KMS-11 (cell line): ENCODE measurements at regions not wholly inside any gene's neighbourhood (a gene's known extent, or its start where the extent isn't known, plus 50 kb on each side); places are given as distances from the start of the nearest gene placed in this dataset.

Source experiments
- H2AFZ ChIP-seq: fragments of 200-600 bp; sonication (generic); 2 replicates; pipeline ENCODE4 v1.6.1; 2016; ENCODE audit warnings: antibody characterized with exemption, mixed run types, low read depth
- H3K27ac ChIP-seq: fragments of 200-600 bp; sonication (generic); 2 replicates; pipeline ENCODE4 v1.6.1; 2016; ENCODE audit warnings: mild to moderate bottlenecking, mixed run types
- H3K27me3 ChIP-seq: fragments of 200-600 bp; sonication (generic); 2 replicates; pipeline ENCODE4 v1.6.1; 2017; ENCODE audit warnings: mild to moderate bottlenecking, low read depth, mixed run types, moderate library complexity; ENCODE audit not compliant: insufficient read depth
- H3K36me3 ChIP-seq: fragments of 200-600 bp; sonication (generic); 2 replicates; pipeline ENCODE4 v1.6.1; 2017; ENCODE audit warnings: mild to moderate bottlenecking, mixed run types; ENCODE audit not compliant: insufficient read depth
- H3K4me1 ChIP-seq: fragments of 200-600 bp; sonication (generic); 2 replicates; pipeline ENCODE4 v1.6.1; 2016; ENCODE audit warnings: mild to moderate bottlenecking, low read depth, mixed run types; ENCODE audit not compliant: poor library complexity, severe bottlenecking
- H3K4me2 ChIP-seq: fragments of 200-600 bp; sonication (generic); 2 replicates; pipeline ENCODE4 v1.7.0; 2016; ENCODE audit warnings: mild to moderate bottlenecking, mixed run types
- H3K4me3 ChIP-seq: fragments of 200-600 bp; sonication (generic); IDR thresholded peaks from 2 replicates; pipeline ENCODE4 v1.6.1; 2017; ENCODE audit warnings: low read depth, low read length, mixed read lengths; ENCODE audit not compliant: insufficient read depth
- H3K79me2 ChIP-seq: fragments of 200-600 bp; sonication (generic); 2 replicates; pipeline ENCODE4 v1.6.1; 2016; ENCODE audit warnings: low read depth, mixed run types; ENCODE audit not compliant: insufficient read depth
- H3K9ac ChIP-seq: fragments of 200-600 bp; sonication (generic); 2 replicates; pipeline ENCODE4 v1.6.1; 2016; ENCODE audit warnings: mild to moderate bottlenecking, mixed run types
- H4K20me1 ChIP-seq: fragments of 200-600 bp; sonication (generic); 2 replicates; pipeline ENCODE4 v1.6.1; 2016; ENCODE audit warnings: mild to moderate bottlenecking, mixed run types; ENCODE audit not compliant: insufficient read depth
- TF ChIP-seq, protein P1 (sequence below): fragments of 200-600 bp; sonication (generic); conservative IDR thresholded peaks from 2 replicates; pipeline ENCODE4 v1.6.1; 2017; ENCODE audit warnings: low read depth, mild to moderate bottlenecking, antibody characterized with exemption, low read length, moderate library complexity, mixed read lengths

DNA sequence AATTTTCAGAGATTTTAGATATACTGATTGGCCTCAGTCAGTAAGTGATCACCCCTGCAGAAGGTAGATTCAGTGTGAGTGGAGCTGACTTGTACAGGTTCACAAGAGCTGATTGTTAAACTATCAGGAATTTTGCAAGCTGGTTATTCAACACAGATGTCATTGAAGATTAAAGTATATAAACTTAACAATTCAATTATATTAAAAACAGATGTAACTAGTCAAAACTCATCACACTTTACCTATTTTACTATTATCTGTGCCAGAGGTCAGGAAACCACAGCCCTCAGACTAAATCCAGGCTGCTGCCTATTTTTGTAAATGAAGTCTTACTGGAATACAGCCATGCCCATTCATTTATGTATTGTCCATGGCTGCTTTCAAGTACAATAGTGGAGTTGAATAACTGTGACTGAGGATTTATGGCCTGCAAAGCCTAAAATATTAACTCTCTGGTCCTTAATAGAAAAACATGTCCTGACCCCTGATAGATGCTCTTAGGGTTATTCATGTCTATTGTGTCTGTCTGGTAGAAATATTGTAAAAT lies 429.3 kb upstream of the PDZRN3 start:
- H3K27ac ChIP-seq: no peak overlapping the region
- H3K4me1 ChIP-seq: no peaks in the 10 kb centered on the region
- H3K4me2 ChIP-seq: no peak overlapping the region
- H3K36me3 ChIP-seq: no peaks in the 10 kb centered on the region
- no peaks in the 10 kb centered on the region for H3K79me2 ChIP-seq
- H3K9ac ChIP-seq: no peak overlapping the region
- no peaks in the 10 kb centered on the region for H3K27me3 ChIP-seq
- no peaks in the 10 kb centered on the region for H4K20me1 ChIP-seq
- H3K4me3 ChIP-seq: no peak overlapping the region
- H2AFZ ChIP-seq: no peak overlapping the region
- TF ChIP-seq, protein P1, sequence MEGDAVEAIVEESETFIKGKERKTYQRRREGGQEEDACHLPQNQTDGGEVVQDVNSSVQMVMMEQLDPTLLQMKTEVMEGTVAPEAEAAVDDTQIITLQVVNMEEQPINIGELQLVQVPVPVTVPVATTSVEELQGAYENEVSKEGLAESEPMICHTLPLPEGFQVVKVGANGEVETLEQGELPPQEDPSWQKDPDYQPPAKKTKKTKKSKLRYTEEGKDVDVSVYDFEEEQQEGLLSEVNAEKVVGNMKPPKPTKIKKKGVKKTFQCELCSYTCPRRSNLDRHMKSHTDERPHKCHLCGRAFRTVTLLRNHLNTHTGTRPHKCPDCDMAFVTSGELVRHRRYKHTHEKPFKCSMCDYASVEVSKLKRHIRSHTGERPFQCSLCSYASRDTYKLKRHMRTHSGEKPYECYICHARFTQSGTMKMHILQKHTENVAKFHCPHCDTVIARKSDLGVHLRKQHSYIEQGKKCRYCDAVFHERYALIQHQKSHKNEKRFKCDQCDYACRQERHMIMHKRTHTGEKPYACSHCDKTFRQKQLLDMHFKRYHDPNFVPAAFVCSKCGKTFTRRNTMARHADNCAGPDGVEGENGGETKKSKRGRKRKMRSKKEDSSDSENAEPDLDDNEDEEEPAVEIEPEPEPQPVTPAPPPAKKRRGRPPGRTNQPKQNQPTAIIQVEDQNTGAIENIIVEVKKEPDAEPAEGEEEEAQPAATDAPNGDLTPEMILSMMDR: no peak

DNA sequence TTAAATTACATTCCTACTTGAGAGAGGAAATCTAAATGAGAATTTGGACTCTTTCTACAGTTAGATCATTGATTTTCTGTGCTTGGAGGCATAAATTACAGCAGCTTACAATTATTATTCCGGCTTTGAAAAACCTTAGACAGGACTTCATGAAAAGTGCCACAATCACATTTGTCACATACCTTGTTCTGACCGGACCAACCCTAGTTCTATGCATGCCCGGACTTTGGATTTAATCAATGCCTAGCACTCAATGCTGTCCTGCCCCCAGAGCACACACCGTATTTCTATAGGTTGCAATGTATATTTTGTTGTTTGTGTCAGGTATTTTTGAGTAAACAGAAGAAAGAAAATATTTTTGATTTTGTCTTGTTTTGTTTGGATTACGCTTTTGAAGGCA lies 424.7 kb upstream of the PDZRN3 start:
- Histone ChIP-seq H3K9ac (no peak overlapping the region), H3K4me2 (no peak overlapping the region), H3K27me3 (no peaks in the 10 kb centered on the region), H2AFZ (no peak overlapping the region), H3K36me3 (no peaks in the 10 kb centered on the region), H3K4me3 (no peak overlapping the region), H3K4me1 (no peaks in the 10 kb centered on the region), H3K27ac (no peak overlapping the region), H4K20me1 (no peaks in the 10 kb centered on the region), H3K79me2 (no peaks in the 10 kb centered on the region)
- TF ChIP-seq, protein P1: no peak

DNA sequence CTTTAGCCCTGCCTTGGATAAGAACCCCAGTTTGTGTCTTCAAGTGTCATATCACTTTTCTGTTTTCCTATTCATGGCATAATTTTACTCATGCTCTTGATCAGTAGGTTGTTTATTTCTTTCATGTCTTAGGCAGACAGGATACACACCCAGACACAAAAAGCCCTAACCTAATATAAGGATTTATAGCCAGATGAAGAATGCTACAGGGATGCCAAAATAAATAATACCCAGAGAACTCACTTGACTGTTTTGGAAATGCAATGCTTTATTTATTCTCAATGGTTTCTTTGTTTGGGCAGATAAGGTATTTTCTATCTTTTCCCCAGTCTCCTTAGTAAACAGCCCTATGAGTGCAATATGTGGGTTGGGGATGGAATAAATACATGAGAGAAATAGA lies 424.0 kb upstream of the PDZRN3 start:
- Histone ChIP-seq H3K4me1 (no peaks in the 10 kb centered on the region), H3K4me2 (no peak overlapping the region), H4K20me1 (no peaks in the 10 kb centered on the region), H3K27me3 (no peaks in the 10 kb centered on the region), H3K79me2 (no peaks in the 10 kb centered on the region), H3K27ac (no peak overlapping the region), H3K36me3 (no peaks in the 10 kb centered on the region), H3K9ac (no peak overlapping the region), H2AFZ (no peak overlapping the region), H3K4me3 (no peak overlapping the region)
- TF ChIP-seq, protein P1: no peak

DNA sequence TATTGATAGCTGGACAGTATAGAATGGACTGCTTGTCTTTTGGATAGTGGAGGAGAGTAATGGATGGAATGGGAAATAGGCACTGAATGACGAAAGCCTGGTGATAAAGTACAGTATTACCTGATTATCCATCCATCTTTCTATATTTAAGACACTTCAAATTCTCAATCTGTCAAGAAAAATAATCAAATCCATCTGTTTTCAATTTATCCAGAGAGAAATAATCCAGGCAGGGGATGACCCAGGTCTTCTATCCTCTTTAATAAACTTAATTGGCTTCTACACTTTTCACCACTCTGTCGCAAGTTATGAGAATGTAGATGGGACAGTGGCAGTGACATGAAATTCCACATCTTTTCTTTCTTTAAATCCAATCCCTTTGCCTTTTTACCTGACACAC lies 420.3 kb upstream of the PDZRN3 start:
- TF ChIP-seq, protein P1: no peak
- Histone ChIP-seq H3K4me1 (no peaks in the 10 kb centered on the region), H3K27ac (no peak overlapping the region), H3K9ac (no peak overlapping the region), H4K20me1 (no peaks in the 10 kb centered on the region), H3K36me3 (no peaks in the 10 kb centered on the region), H3K4me2 (no peak overlapping the region), H3K4me3 (no peak overlapping the region), H3K27me3 (no peaks in the 10 kb centered on the region), H3K79me2 (no peaks in the 10 kb centered on the region), H2AFZ (no peak overlapping the region)
